ENCODE measurements at regions not wholly inside any gene's neighbourhood (a gene's known extent, or its start where the extent isn't known, plus 50 kb on each side); places are given as distances from the start of the nearest gene placed in this dataset.

GRCh38 chr3:70606018-70606417 is 293.6 kb upstream of the MDFIC2 start:
- no peak overlapping the region for H3K4me3 ChIP-seq (ENCODE audit: low read depth, low read length)
- DNase-seq (ENCODE audit: low read depth) = no peak
- TF ChIP-seq MAX (IDR thresholded peaks at IDR 0.05; ENCODE audit: low read depth, low read length) (no peak), MYC (IDR thresholded peaks at IDR 0.05; ENCODE audit: low read depth, low read length) (no peak), CTCF (IDR thresholded peaks at IDR 0.05; ENCODE audit: low read depth, low read length) (no peak), POLR2A (IDR thresholded peaks at IDR 0.05; ENCODE audit: extremely low read depth, insufficient read length) (no peak)

GRCh38 chr3:70603103-70603502 is 290.7 kb upstream of the MDFIC2 start:
- no peak for TF ChIP-seq MYC (IDR thresholded peaks at IDR 0.05; ENCODE audit: low read depth, low read length)
- no peak for TF ChIP-seq MAX (IDR thresholded peaks at IDR 0.05; ENCODE audit: low read depth, low read length)
- TF ChIP-seq POLR2A (IDR thresholded peaks at IDR 0.05; ENCODE audit: extremely low read depth, insufficient read length) = no peak
- no peak for DNase-seq (ENCODE audit: low read depth)
- no peak overlapping the region for H3K4me3 ChIP-seq (ENCODE audit: low read depth, low read length)

GRCh38 chr3:70597312-70597711 is 284.9 kb upstream of the MDFIC2 start:
- TF ChIP-seq MAX (IDR thresholded peaks at IDR 0.05; ENCODE audit: low read depth, low read length) (no peak), POLR2A (IDR thresholded peaks at IDR 0.05; ENCODE audit: extremely low read depth, insufficient read length) (no peak), CTCF (IDR thresholded peaks at IDR 0.05; ENCODE audit: low read depth, low read length) (no peak), MYC (IDR thresholded peaks at IDR 0.05; ENCODE audit: low read depth, low read length) (no peak)
- no peak overlapping the region for H3K4me3 ChIP-seq (ENCODE audit: low read depth, low read length)
- no peak for DNase-seq (ENCODE audit: low read depth)

GRCh38 chr3:70583682-70584081 is 271.2 kb upstream of the MDFIC2 start:
- TF ChIP-seq POLR2A (IDR thresholded peaks at IDR 0.05; ENCODE audit: extremely low read depth, insufficient read length) (no peak), CTCF (IDR thresholded peaks at IDR 0.05; ENCODE audit: low read depth, low read length) (no peak), MYC (IDR thresholded peaks at IDR 0.05; ENCODE audit: low read depth, low read length) (no peak), MAX (IDR thresholded peaks at IDR 0.05; ENCODE audit: low read depth, low read length) (no peak)
- no peak overlapping the region for H3K4me3 ChIP-seq (ENCODE audit: low read depth, low read length)
- no peak for DNase-seq (ENCODE audit: low read depth)

GRCh38 chr3:70582803-70583202 is 270.4 kb upstream of the MDFIC2 start:
- no peak overlapping the region for H3K4me3 ChIP-seq (ENCODE audit: low read depth, low read length)
- no peak for DNase-seq (ENCODE audit: low read depth)
- no peak for TF ChIP-seq POLR2A (IDR thresholded peaks at IDR 0.05; ENCODE audit: extremely low read depth, insufficient read length)

GRCh38 chr3:70580021-70580420 is 267.6 kb upstream of the MDFIC2 start:
- DNase-seq (ENCODE audit: low read depth) = no peak
- TF ChIP-seq MYC (IDR thresholded peaks at IDR 0.05; ENCODE audit: low read depth, low read length) (no peak), MAX (IDR thresholded peaks at IDR 0.05; ENCODE audit: low read depth, low read length) (no peak), CTCF (IDR thresholded peaks at IDR 0.05; ENCODE audit: low read depth, low read length) (no peak), POLR2A (IDR thresholded peaks at IDR 0.05; ENCODE audit: extremely low read depth, insufficient read length) (no peak)
- no peak overlapping the region for H3K4me3 ChIP-seq (ENCODE audit: low read depth, low read length)

- TF ChIP-seq POLR2A (IDR thresholded peaks at IDR 0.05; ENCODE audit: extremely low read depth, insufficient read length) = no peak
- no peak for TF ChIP-seq MYC (IDR thresholded peaks at IDR 0.05; ENCODE audit: low read depth, low read length)
- no peak for TF ChIP-seq MAX (IDR thresholded peaks at IDR 0.05; ENCODE audit: low read depth, low read length)
- TF ChIP-seq CTCF (IDR thresholded peaks at IDR 0.05; ENCODE audit: low read depth, low read length) = no peak
- no peak overlapping the region for H3K4me3 ChIP-seq (ENCODE audit: low read depth, low read length)
- no peak for DNase-seq (ENCODE audit: low read depth)
These were observed 259.3 kb upstream of the MDFIC2 start for GRCh38 chr3:70571696-70572095.

Data from NB4 (cell line).